ENCODE measurements at regions not wholly inside any gene's neighbourhood (a gene's known extent, or its start where the extent isn't known, plus 50 kb on each side); places are given as distances from the start of the nearest gene placed in this dataset.

- H3K27me3 Mint-ChIP-seq (ENCODE audit: insufficient read depth), result no peaks in the 10 kb centered on the region
- H3K27ac Mint-ChIP-seq, result peak overlapping the region; percentile 87
- peaks cover 29% of the 10 kb centered on the region for H3K36me3 Mint-ChIP-seq (ENCODE audit: low read depth)
- H3K4me1 Mint-ChIP-seq (ENCODE audit: low read depth), result peaks cover 50% of the 10 kb centered on the region
- H3K9me3 Mint-ChIP-seq, result peaks cover 10% of the 10 kb centered on the region
- peak overlapping the region; percentile 49; the same call in 1 of the 2 replicates for H3K4me3 Mint-ChIP-seq
- TF ChIP-seq, protein P1, sequence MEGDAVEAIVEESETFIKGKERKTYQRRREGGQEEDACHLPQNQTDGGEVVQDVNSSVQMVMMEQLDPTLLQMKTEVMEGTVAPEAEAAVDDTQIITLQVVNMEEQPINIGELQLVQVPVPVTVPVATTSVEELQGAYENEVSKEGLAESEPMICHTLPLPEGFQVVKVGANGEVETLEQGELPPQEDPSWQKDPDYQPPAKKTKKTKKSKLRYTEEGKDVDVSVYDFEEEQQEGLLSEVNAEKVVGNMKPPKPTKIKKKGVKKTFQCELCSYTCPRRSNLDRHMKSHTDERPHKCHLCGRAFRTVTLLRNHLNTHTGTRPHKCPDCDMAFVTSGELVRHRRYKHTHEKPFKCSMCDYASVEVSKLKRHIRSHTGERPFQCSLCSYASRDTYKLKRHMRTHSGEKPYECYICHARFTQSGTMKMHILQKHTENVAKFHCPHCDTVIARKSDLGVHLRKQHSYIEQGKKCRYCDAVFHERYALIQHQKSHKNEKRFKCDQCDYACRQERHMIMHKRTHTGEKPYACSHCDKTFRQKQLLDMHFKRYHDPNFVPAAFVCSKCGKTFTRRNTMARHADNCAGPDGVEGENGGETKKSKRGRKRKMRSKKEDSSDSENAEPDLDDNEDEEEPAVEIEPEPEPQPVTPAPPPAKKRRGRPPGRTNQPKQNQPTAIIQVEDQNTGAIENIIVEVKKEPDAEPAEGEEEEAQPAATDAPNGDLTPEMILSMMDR (IDR thresholded peaks at IDR 0.05), result no peak
- DNase-seq, result peak; percentile 53
Measured at GRCh38 chr6:140602431-140603248, 1228.2 kb upstream of the CITED2 start.

- no peak for DNase-seq
- Mint-ChIP-seq H3K27me3 (ENCODE audit: insufficient read depth) (no peaks in the 10 kb centered on the region), H3K4me3 (peak overlapping the region; percentile 22; the same call in 1 of the 2 replicates), H3K4me1 (ENCODE audit: low read depth) (peaks cover 59% of the 10 kb centered on the region), H3K27ac (peak overlapping the region; percentile 87), H3K9me3 (peaks cover 9% of the 10 kb centered on the region), H3K36me3 (ENCODE audit: low read depth) (peaks cover 29% of the 10 kb centered on the region)
- TF ChIP-seq, protein P1 (IDR thresholded peaks at IDR 0.05), result no peak
Measured at GRCh38 chr6:140601021-140601808, 1226.8 kb upstream of the CITED2 start.

DNA sequence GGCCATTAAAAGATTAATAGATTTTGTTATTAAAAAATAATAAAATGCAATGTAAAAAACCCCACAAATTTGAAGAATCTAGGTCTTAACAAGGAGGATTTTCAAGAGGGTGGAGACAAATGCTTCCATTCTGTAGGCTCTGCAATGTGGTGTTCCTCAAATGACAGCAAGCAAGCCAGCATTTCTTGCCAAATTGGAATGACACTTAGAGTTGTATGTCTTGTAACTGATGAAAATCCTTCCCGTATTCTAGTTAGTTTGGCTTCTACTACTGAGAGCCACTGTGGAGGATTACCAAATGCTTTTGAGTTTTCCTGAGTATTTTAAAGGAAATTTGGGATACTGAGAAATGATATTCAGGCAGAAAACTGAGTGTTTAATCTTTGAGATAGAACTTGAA lies 1225.5 kb upstream of the CITED2 start:
- TF ChIP-seq, protein P1 (IDR thresholded peaks at IDR 0.05), result no peak
- H3K36me3 Mint-ChIP-seq (ENCODE audit: low read depth), result peaks cover 31% of the 10 kb centered on the region
- H3K4me1 Mint-ChIP-seq (ENCODE audit: low read depth), result peaks cover 57% of the 10 kb centered on the region
- H3K27ac Mint-ChIP-seq, result peak overlapping the region; percentile 24; the same call in 1 of the 2 replicates
- H3K4me3 Mint-ChIP-seq, result no peak overlapping the region
- H3K27me3 Mint-ChIP-seq (ENCODE audit: insufficient read depth), result no peaks in the 10 kb centered on the region
- peaks cover 9% of the 10 kb centered on the region for H3K9me3 Mint-ChIP-seq
- DNase-seq, result no peak

DNA sequence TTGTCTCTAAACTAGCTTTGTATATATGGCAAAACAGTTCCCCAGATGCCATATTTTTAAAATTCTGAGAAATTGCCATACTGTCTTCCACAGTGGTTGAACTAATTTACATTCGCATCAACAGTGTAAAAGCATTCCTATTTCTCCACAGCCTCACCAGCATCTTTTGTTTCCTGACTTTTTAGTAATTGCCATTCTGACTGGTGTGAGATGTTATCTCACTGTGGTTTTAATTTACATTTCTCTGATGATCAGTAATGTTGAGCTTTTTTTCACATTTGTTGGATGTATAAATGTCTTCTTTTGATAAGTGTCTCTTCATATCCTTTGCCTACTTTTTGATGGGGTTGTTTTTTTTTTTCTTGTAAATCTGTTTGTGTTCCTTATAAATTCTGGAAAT lies 1222.7 kb upstream of the CITED2 start:
- H3K36me3 Mint-ChIP-seq (ENCODE audit: low read depth), result peaks cover 36% of the 10 kb centered on the region
- H3K4me3 Mint-ChIP-seq, result no peak overlapping the region
- peaks cover 36% of the 10 kb centered on the region for H3K4me1 Mint-ChIP-seq (ENCODE audit: low read depth)
- peak overlapping the region; percentile 4; the same call in 1 of the 2 replicates for H3K27ac Mint-ChIP-seq
- TF ChIP-seq, protein P1 (IDR thresholded peaks at IDR 0.05), result no peak
- no peaks in the 10 kb centered on the region for H3K27me3 Mint-ChIP-seq (ENCODE audit: insufficient read depth)
- no peak for DNase-seq
- H3K9me3 Mint-ChIP-seq, result peaks cover 14% of the 10 kb centered on the region

DNA sequence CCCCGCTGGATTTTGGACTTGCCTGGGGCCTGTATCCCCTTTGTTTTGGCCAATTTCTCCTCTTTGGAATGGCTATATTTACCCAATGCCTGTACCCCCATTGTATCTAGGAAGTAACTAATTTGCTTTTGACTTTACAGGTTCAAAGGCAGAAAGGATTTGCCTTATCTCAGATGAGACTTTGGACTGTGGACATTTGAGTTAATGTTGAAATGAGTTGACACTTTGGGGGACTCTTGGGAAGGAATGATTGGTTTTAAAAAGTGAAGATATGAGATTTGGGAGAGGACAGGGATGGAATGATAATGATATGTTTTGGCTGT lies 1220.3 kb upstream of the CITED2 start:
- no peak overlapping the region for H3K4me3 Mint-ChIP-seq
- H3K36me3 Mint-ChIP-seq (ENCODE audit: low read depth), result peaks cover 30% of the 10 kb centered on the region
- H3K9me3 Mint-ChIP-seq, result peaks cover 10% of the 10 kb centered on the region
- no peak for DNase-seq
- H3K27ac Mint-ChIP-seq, result no peak overlapping the region
- H3K4me1 Mint-ChIP-seq (ENCODE audit: low read depth), result peaks cover 27% of the 10 kb centered on the region
- no peaks in the 10 kb centered on the region for H3K27me3 Mint-ChIP-seq (ENCODE audit: insufficient read depth)
- TF ChIP-seq, protein P1 (IDR thresholded peaks at IDR 0.05), result no peak

All from HFFc6 (cell line).